ENCODE measurements at regions not wholly inside any gene's neighbourhood (a gene's known extent, or its start where the extent isn't known, plus 50 kb on each side); places are given as distances from the start of the nearest gene placed in this dataset.
A peak's percentile ranks its signal among the peaks of the same experiment; 100 is the strongest.
"Not testable (repeated sequence)": the region's sequence is repeated elsewhere in the genome, so short reads cannot be mapped to it uniquely, and the experiment has no call there.

- DNase-seq (ENCODE audit: low read depth) = no peak
Observed at GRCh38 chr12:18849080-18849479, 111.2 kb downstream of the CAPZA3 start.

- no peak for DNase-seq (ENCODE audit: low read depth)
Observed at GRCh38 chr12:18849761-18850160, 111.8 kb downstream of the CAPZA3 start.

GRCh38 chr12:18850752-18851151 is 112.8 kb downstream of the CAPZA3 start:
- DNase-seq (ENCODE audit: low read depth) = no peak

GRCh38 chr12:18851271-18851670 is 113.4 kb downstream of the CAPZA3 start:
- no peak for DNase-seq (ENCODE audit: low read depth)

GRCh38 chr12:18853570-18854366 is 115.8 kb downstream of the CAPZA3 start:
- DNase-seq (ENCODE audit: low read depth) = no peak

- no peak for DNase-seq (ENCODE audit: low read depth)
Observed at GRCh38 chr12:18857656-18858055, 119.7 kb downstream of the CAPZA3 start.

GRCh38 chr12:18859400-18859799 is 121.5 kb downstream of the CAPZA3 start:
- DNase-seq (ENCODE audit: low read depth) = no peak

- DNase-seq (ENCODE audit: low read depth) = peak; percentile 18
Observed at GRCh38 chr12:18861287-18861858, 123.5 kb downstream of the CAPZA3 start.

GRCh38 chr12:18863769-18864500 is 126.0 kb downstream of the CAPZA3 start:
- DNase-seq (ENCODE audit: low read depth) = no peak

- peak; percentile 81 for DNase-seq (ENCODE audit: low read depth)
Observed at GRCh38 chr12:18864900-18865561, 127.1 kb downstream of the CAPZA3 start.

- no peak for DNase-seq (ENCODE audit: low read depth)
Observed at GRCh38 chr12:18868717-18869116, 130.8 kb downstream of the CAPZA3 start.

- no peak for DNase-seq (ENCODE audit: low read depth)
Observed at GRCh38 chr12:18872770-18873169, 134.9 kb downstream of the CAPZA3 start.

- no peak for DNase-seq (ENCODE audit: low read depth)
Observed at GRCh38 chr12:18878676-18879180, 140.8 kb downstream of the CAPZA3 start.

- no peak for DNase-seq (ENCODE audit: low read depth)
Observed at GRCh38 chr12:18882690-18883089, 144.8 kb downstream of the CAPZA3 start.

GRCh38 chr12:18886962-18887361 is 149.0 kb downstream of the CAPZA3 start:
- no peak for DNase-seq (ENCODE audit: low read depth)

GRCh38 chr12:18887368-18887767 is 149.4 kb downstream of the CAPZA3 start:
- DNase-seq (ENCODE audit: low read depth) = no peak

GRCh38 chr12:18888047-18888446 is 150.1 kb downstream of the CAPZA3 start:
- no peak for DNase-seq (ENCODE audit: low read depth)

GRCh38 chr12:18890621-18891020 is 152.7 kb downstream of the CAPZA3 start:
- not testable (repeated sequence) for DNase-seq (ENCODE audit: low read depth)

- no peak for DNase-seq (ENCODE audit: low read depth)
Observed at GRCh38 chr12:18895540-18895939, 157.6 kb downstream of the CAPZA3 start.

GRCh38 chr12:18895946-18896345 is 158.0 kb downstream of the CAPZA3 start:
- DNase-seq (ENCODE audit: low read depth) = peak; percentile 58

- peak; percentile 14 for DNase-seq (ENCODE audit: low read depth)
Observed at GRCh38 chr12:18897823-18898222, 159.9 kb downstream of the CAPZA3 start.

- DNase-seq (ENCODE audit: low read depth) = peak; percentile 41
Observed at GRCh38 chr12:18898470-18898869, 160.6 kb downstream of the CAPZA3 start.

Measured in myocyte (in vitro differentiated cells).